ENCODE measurements at regions not wholly inside any gene's neighbourhood (a gene's known extent, or its start where the extent isn't known, plus 50 kb on each side); places are given as distances from the start of the nearest gene placed in this dataset.

- CTCF ChIA-PET = interaction anchor here (0.6 kb wide), 1 partner anchor 143 kb away, joined by 4 read pairs; no protein-coding TSS in a partner anchor
- DNase-seq (ENCODE audit: low spot score) = no peak
- POLR2A ChIA-PET (ENCODE audit: low non-redundant PET) = no interaction called here
- H3K27ac ChIP-seq = no peak overlapping the region
- TF ChIP-seq, protein P1, sequence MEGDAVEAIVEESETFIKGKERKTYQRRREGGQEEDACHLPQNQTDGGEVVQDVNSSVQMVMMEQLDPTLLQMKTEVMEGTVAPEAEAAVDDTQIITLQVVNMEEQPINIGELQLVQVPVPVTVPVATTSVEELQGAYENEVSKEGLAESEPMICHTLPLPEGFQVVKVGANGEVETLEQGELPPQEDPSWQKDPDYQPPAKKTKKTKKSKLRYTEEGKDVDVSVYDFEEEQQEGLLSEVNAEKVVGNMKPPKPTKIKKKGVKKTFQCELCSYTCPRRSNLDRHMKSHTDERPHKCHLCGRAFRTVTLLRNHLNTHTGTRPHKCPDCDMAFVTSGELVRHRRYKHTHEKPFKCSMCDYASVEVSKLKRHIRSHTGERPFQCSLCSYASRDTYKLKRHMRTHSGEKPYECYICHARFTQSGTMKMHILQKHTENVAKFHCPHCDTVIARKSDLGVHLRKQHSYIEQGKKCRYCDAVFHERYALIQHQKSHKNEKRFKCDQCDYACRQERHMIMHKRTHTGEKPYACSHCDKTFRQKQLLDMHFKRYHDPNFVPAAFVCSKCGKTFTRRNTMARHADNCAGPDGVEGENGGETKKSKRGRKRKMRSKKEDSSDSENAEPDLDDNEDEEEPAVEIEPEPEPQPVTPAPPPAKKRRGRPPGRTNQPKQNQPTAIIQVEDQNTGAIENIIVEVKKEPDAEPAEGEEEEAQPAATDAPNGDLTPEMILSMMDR (conservative IDR thresholded peaks at IDR 0.05; ENCODE audit: low read depth) = no peak
Observed at GRCh38 chr7:118621810-118622360, 397.4 kb downstream of the ANKRD7 start.

GRCh38 chr7:118626739-118627138, 402.2 kb downstream of the ANKRD7 start:
- DNase-seq (ENCODE audit: low spot score) = no peak
- TF ChIP-seq, protein P1 (conservative IDR thresholded peaks at IDR 0.05; ENCODE audit: low read depth) = no peak
- ChIA-PET POLR2A (ENCODE audit: low non-redundant PET) (no interaction called here), CTCF (no interaction called here)
- no peak overlapping the region for H3K27ac ChIP-seq

DNA sequence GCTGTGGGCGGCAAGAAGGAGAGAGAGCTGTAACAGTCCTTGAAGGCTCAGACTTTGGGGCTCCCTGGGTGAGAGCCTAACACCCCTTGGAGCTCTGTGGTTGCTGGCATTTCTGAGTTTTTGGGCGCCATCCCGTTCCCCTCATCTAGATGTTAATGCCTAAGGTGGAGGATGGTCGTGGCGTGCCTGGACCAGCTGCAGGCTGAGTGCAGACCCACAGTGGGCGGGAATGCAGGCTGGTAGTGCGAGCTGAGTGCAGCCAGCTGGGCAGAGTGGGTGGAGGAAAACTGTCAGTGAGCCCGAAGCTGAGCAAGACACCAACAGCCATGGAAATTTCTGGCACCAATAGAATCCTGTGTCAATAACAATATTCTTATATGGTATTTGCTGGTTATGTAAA, 403.0 kb downstream of the ANKRD7 start:
- POLR2A ChIA-PET (ENCODE audit: low non-redundant PET) = no interaction called here
- CTCF ChIA-PET = interaction anchor here (0.6 kb wide), 1 partner anchor 11 kb away, joined by 4 read pairs; no protein-coding TSS in a partner anchor
- H3K27ac ChIP-seq = no peak overlapping the region
- TF ChIP-seq, protein P1 (conservative IDR thresholded peaks at IDR 0.05; ENCODE audit: low read depth) = no peak
- DNase-seq (ENCODE audit: low spot score) = no peak

GRCh38 chr7:118629898-118630438, 405.5 kb downstream of the ANKRD7 start:
- POLR2A ChIA-PET (ENCODE audit: low non-redundant PET) = no interaction called here
- TF ChIP-seq, protein P1 (conservative IDR thresholded peaks at IDR 0.05; ENCODE audit: low read depth) = no peak
- H3K27ac ChIP-seq = no peak overlapping the region
- CTCF ChIA-PET = no interaction called here
- DNase-seq (ENCODE audit: low spot score) = no peak

GRCh38 chr7:118642396-118642795, 417.9 kb downstream of the ANKRD7 start:
- H3K27ac ChIP-seq = no peak overlapping the region
- no peak for DNase-seq (ENCODE audit: low spot score)
- ChIA-PET CTCF (no interaction called here), POLR2A (ENCODE audit: low non-redundant PET) (no interaction called here)
- TF ChIP-seq, protein P1 (conservative IDR thresholded peaks at IDR 0.05; ENCODE audit: low read depth) = no peak

- ChIA-PET CTCF (no interaction called here), POLR2A (ENCODE audit: low non-redundant PET) (no interaction called here)
- TF ChIP-seq, protein P1 (conservative IDR thresholded peaks at IDR 0.05; ENCODE audit: low read depth) = no peak
- no peak overlapping the region for H3K27ac ChIP-seq
- DNase-seq (ENCODE audit: low spot score) = no peak
Observed at GRCh38 chr7:118644346-118644745, 419.8 kb downstream of the ANKRD7 start.

All from RWPE1 (cell line).